WTC11 (cell line): ENCODE measurements at regions not wholly inside any gene's neighbourhood (a gene's known extent, or its start where the extent isn't known, plus 50 kb on each side); places are given as distances from the start of the nearest gene placed in this dataset.

Experiments
- ATAC-seq: fragments of 200-7000 bp; cut with Tn5 transposase; 2 replicates; pipeline ENCODE4 v1.10.0; 2021; ENCODE audit warnings: mild to moderate bottlenecking, moderate library complexity
- CTCF ChIA-PET: fragments of 300-600 bp; sonication (Branson Sonifier 250); formaldehyde crosslinking; loops from one replicate; lab custom pipeline; 2021; ENCODE audit warnings: antibody characterized with exemption; lab: Charles Lee
- POLR2A ChIA-PET: fragments of 350-600 bp; sonication (Branson Sonifier 250); formaldehyde crosslinking; loops from one replicate; lab custom pipeline; 2021; ENCODE audit warnings: antibody characterized with exemption; lab: Charles Lee
- DNase-seq: peaks from one replicate; pipeline ENCODE4 v3.0.0; 2021; ENCODE audit warnings: low spot score
- H3K27ac Mint-ChIP-seq: 2 replicates; pipeline ENCODE4 v1.8.0; 2021; ENCODE audit warnings: mixed read lengths
- H3K27me3 Mint-ChIP-seq: 2 replicates; pipeline ENCODE4 v1.8.0; 2021; ENCODE audit warnings: low read depth, mild to moderate bottlenecking, moderate library complexity, mixed read lengths
- H3K36me3 Mint-ChIP-seq: 2 replicates; pipeline ENCODE4 v1.8.0; 2021; ENCODE audit warnings: mixed read lengths
- H3K4me1 Mint-ChIP-seq: 2 replicates; pipeline ENCODE4 v1.8.0; 2022; ENCODE audit warnings: mixed read lengths
- H3K4me3 Mint-ChIP-seq: 2 replicates; pipeline ENCODE4 v1.8.0; 2021; ENCODE audit warnings: mild to moderate bottlenecking, moderate library complexity, mixed read lengths
- H3K9me3 Mint-ChIP-seq: 2 replicates; pipeline ENCODE4 v1.8.0; 2021; ENCODE audit warnings: mixed read lengths
- GABPB1 ChIP-seq: sonication (generic); formaldehyde crosslinking; IDR thresholded peaks from 2 replicates; pipeline ENCODE4 v1.8.1; 2023; ENCODE audit warnings: mild to moderate bottlenecking, missing genetic modification reagents
- GRHL2 ChIP-seq: fragments of 250-450 bp; sonication (Bioruptor Pico); IDR thresholded peaks from 2 replicates; pipeline ENCODE4 v1.8.0; 2022; ENCODE audit warnings: mild to moderate bottlenecking, moderate library complexity; ENCODE audit not compliant: insufficient replicate concordance, severe bottlenecking
- NFE2L1 ChIP-seq: sonication (generic); formaldehyde crosslinking; IDR thresholded peaks from 2 replicates; pipeline ENCODE4 v1.8.1; 2023; ENCODE audit warnings: missing genetic modification reagents
- RELA ChIP-seq: sonication (generic); formaldehyde crosslinking; IDR thresholded peaks from 2 replicates; pipeline ENCODE4 v1.8.1; 2022; ENCODE audit warnings: missing genetic modification reagents, mild to moderate bottlenecking, borderline replicate concordance
- TP53 ChIP-seq: sonication (generic); formaldehyde crosslinking; IDR thresholded peaks from 2 replicates; pipeline ENCODE4 v1.8.1; 2023; ENCODE audit warnings: mild to moderate bottlenecking, missing genetic modification reagents
- ZBTB21 ChIP-seq: sonication (generic); formaldehyde crosslinking; IDR thresholded peaks from 2 replicates; pipeline ENCODE4 v1.8.1; 2023; ENCODE audit warnings: mild to moderate bottlenecking, missing genetic modification reagents, borderline replicate concordance
- ZNF232 ChIP-seq: sonication (generic); formaldehyde crosslinking; IDR thresholded peaks from 2 replicates; pipeline ENCODE4 v1.8.0; 2022; ENCODE audit warnings: mild to moderate bottlenecking, missing genetic modification reagents
- ZNF396 ChIP-seq: fragments of 250-450 bp; sonication (Bioruptor Pico); IDR thresholded peaks from 2 replicates; pipeline ENCODE4 v1.8.0; 2021; ENCODE audit warnings: mild to moderate bottlenecking, moderate library complexity, borderline replicate concordance
- TF ChIP-seq, protein P1 (sequence below): fragments of 200-600 bp; IDR thresholded peaks from 2 replicates; pipeline ENCODE4 v1.8.0; 2022; ENCODE audit warnings: antibody characterized with exemption
- TF ChIP-seq, protein P2 (sequence below): sonication (generic); formaldehyde crosslinking; IDR thresholded peaks from 2 replicates; pipeline ENCODE4 v1.8.1; 2023; ENCODE audit warnings: mild to moderate bottlenecking, missing genetic modification reagents, moderate library complexity
- TF ChIP-seq, protein P3 (sequence below): fragments of 250-450 bp; sonication (Bioruptor Pico); IDR thresholded peaks from 2 replicates; pipeline ENCODE4 v1.8.0; 2021; ENCODE audit warnings: mild to moderate bottlenecking
- TF ChIP-seq, protein P4 (sequence below): sonication (generic); formaldehyde crosslinking; IDR thresholded peaks from 2 replicates; pipeline ENCODE4 v1.8.1; 2023; ENCODE audit warnings: mild to moderate bottlenecking, missing genetic modification reagents, moderate library complexity
- TF ChIP-seq, protein P5 (sequence below): sonication (generic); formaldehyde crosslinking; IDR thresholded peaks from 2 replicates; pipeline ENCODE4 v1.8.0; 2022; ENCODE audit warnings: mild to moderate bottlenecking, missing genetic modification reagents
- TF ChIP-seq, protein P6 (sequence below): sonication (generic); formaldehyde crosslinking; IDR thresholded peaks from 2 replicates; pipeline ENCODE4 v1.8.1; 2022; ENCODE audit warnings: mild to moderate bottlenecking, missing genetic modification reagents, moderate library complexity, borderline replicate concordance
- TF ChIP-seq, protein P7 (sequence below): sonication (generic); formaldehyde crosslinking; IDR thresholded peaks from 2 replicates; pipeline ENCODE4 v1.8.1; 2022; ENCODE audit warnings: mild to moderate bottlenecking, moderate library complexity, missing genetic modification reagents

DNA sequence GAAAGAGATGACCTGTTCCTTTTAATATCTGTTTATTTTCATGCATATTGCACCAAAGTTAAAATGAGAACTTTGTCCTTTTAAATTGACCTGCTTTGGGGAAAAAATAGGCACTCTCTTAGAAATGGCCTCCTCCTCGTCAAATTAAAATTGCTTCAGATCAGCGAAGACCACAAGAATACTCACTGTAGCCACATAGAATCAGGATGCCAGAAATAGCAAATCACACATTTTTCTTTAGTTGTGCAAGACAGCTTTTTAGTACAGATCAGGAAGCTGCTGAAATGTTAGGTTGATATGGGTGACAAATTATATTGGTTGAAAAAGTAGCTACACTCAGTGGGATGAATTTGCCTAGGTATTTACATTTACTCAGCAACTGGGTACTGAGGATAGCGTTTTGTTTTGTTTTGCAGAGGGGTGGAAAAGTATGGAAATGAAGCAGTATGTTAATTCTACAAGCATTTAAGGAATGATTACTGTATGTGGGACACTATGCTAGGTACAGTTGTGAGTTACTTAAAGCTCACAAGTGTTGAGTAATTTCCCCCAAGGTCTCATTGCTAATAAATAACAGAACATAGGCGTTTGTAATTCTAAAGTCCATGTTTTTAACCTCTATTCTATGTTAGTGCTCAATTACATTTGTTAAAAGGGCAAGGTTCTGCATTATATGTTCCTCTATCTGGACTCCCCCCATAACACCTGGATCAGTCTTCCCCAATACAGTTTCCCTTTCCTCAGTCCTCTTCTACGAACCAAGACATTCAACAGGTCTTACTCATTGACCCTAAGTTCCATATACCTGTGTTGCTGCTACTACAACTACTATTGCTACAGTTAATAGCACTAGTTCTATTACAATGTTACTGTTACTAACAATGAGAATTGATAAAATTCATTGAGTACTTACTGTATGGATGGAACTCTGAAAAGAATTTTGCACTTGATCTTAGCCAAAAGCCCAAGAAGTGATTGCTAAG is 99.4 kb upstream of the S1PR1 start (continued):
- TF ChIP-seq, protein P1, sequence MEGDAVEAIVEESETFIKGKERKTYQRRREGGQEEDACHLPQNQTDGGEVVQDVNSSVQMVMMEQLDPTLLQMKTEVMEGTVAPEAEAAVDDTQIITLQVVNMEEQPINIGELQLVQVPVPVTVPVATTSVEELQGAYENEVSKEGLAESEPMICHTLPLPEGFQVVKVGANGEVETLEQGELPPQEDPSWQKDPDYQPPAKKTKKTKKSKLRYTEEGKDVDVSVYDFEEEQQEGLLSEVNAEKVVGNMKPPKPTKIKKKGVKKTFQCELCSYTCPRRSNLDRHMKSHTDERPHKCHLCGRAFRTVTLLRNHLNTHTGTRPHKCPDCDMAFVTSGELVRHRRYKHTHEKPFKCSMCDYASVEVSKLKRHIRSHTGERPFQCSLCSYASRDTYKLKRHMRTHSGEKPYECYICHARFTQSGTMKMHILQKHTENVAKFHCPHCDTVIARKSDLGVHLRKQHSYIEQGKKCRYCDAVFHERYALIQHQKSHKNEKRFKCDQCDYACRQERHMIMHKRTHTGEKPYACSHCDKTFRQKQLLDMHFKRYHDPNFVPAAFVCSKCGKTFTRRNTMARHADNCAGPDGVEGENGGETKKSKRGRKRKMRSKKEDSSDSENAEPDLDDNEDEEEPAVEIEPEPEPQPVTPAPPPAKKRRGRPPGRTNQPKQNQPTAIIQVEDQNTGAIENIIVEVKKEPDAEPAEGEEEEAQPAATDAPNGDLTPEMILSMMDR, result no peak
- TF ChIP-seq, protein P2, sequence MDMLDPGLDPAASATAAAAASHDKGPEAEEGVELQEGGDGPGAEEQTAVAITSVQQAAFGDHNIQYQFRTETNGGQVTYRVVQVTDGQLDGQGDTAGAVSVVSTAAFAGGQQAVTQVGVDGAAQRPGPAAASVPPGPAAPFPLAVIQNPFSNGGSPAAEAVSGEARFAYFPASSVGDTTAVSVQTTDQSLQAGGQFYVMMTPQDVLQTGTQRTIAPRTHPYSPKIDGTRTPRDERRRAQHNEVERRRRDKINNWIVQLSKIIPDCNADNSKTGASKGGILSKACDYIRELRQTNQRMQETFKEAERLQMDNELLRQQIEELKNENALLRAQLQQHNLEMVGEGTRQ (CRISPR knock-in tag), result no peak
- TF ChIP-seq ZBTB21 (CRISPR knock-in tag), result no peak
- TF ChIP-seq, all 79 proteins: peak for 0

DNA sequence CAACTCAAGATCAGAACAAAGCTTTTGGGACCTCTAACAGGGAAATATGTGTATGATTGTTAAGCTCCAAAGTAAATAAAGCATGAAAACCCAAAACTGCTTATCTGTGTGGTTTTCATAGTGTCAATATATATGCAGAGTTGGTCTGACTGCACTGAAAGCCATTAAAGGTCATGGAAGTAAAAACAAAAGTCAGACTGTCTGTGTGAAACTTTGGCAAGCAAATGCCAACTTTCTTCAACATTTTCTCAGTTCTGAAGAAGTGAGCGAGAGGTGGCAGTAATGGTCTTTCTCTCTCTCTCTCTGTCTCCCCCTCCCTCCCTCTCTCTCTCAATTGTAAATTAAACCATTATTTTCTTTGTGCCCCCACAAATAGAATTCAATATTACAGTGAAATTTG is 100.1 kb upstream of the S1PR1 start:
- DNase-seq (no peak), ATAC-seq (peak; percentile 76)
- H3K36me3 Mint-ChIP-seq, result no peaks in the 10 kb centered on the region
- peak overlapping the region; percentile 51 for H3K4me3 Mint-ChIP-seq
- peaks cover 40% of the 10 kb centered on the region for H3K4me1 Mint-ChIP-seq
- CTCF ChIA-PET, result interaction anchor here (1.1 to 3.0 kb wide), 6 partner anchors 8 to 221 kb away, joined by 3 to 35 read pairs (median 8); partner anchors contain the start of gene S1PR1
- no peaks in the 10 kb centered on the region for H3K27me3 Mint-ChIP-seq
- no peaks in the 10 kb centered on the region for H3K9me3 Mint-ChIP-seq
- POLR2A ChIA-PET, result no interaction called here
- TF ChIP-seq, protein P3, sequence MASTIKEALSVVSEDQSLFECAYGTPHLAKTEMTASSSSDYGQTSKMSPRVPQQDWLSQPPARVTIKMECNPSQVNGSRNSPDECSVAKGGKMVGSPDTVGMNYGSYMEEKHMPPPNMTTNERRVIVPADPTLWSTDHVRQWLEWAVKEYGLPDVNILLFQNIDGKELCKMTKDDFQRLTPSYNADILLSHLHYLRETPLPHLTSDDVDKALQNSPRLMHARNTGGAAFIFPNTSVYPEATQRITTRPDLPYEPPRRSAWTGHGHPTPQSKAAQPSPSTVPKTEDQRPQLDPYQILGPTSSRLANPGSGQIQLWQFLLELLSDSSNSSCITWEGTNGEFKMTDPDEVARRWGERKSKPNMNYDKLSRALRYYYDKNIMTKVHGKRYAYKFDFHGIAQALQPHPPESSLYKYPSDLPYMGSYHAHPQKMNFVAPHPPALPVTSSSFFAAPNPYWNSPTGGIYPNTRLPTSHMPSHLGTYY, result no peak
- TF ChIP-seq ZNF396, result no peak
- TF ChIP-seq ZNF232, result no peak
- TF ChIP-seq RELA (CRISPR knock-in tag), result no peak
- TF ChIP-seq NFE2L1 (CRISPR knock-in tag), result no peak
- no peak for TF ChIP-seq GRHL2 (CRISPR knock-in tag)
- TF ChIP-seq, protein P4, sequence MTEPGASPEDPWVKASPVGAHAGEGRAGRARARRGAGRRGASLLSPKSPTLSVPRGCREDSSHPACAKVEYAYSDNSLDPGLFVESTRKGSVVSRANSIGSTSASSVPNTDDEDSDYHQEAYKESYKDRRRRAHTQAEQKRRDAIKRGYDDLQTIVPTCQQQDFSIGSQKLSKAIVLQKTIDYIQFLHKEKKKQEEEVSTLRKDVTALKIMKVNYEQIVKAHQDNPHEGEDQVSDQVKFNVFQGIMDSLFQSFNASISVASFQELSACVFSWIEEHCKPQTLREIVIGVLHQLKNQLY (CRISPR knock-in tag), result no peak
- TF ChIP-seq, protein P5, sequence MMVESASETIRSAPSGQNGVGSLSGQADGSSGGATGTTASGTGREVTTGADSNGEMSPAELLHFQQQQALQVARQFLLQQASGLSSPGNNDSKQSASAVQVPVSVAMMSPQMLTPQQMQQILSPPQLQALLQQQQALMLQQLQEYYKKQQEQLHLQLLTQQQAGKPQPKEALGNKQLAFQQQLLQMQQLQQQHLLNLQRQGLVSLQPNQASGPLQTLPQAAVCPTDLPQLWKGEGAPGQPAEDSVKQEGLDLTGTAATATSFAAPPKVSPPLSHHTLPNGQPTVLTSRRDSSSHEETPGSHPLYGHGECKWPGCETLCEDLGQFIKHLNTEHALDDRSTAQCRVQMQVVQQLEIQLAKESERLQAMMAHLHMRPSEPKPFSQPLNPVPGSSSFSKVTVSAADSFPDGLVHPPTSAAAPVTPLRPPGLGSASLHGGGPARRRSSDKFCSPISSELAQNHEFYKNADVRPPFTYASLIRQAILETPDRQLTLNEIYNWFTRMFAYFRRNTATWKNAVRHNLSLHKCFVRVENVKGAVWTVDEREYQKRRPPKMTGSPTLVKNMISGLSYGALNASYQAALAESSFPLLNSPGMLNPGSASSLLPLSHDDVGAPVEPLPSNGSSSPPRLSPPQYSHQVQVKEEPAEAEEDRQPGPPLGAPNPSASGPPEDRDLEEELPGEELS (CRISPR knock-in tag), result no peak
- TF ChIP-seq, protein P6, sequence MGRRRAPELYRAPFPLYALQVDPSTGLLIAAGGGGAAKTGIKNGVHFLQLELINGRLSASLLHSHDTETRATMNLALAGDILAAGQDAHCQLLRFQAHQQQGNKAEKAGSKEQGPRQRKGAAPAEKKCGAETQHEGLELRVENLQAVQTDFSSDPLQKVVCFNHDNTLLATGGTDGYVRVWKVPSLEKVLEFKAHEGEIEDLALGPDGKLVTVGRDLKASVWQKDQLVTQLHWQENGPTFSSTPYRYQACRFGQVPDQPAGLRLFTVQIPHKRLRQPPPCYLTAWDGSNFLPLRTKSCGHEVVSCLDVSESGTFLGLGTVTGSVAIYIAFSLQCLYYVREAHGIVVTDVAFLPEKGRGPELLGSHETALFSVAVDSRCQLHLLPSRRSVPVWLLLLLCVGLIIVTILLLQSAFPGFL (CRISPR knock-in tag), result no peak
- TF ChIP-seq, protein P7, sequence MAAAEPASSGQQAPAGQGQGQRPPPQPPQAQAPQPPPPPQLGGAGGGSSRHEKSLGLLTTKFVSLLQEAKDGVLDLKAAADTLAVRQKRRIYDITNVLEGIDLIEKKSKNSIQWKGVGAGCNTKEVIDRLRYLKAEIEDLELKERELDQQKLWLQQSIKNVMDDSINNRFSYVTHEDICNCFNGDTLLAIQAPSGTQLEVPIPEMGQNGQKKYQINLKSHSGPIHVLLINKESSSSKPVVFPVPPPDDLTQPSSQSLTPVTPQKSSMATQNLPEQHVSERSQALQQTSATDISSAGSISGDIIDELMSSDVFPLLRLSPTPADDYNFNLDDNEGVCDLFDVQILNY, result no peak
- no peak for TF ChIP-seq GABPB1 (CRISPR knock-in tag)
- TF ChIP-seq TP53 (CRISPR knock-in tag), result no peak
- TF ChIP-seq ZBTB21 (CRISPR knock-in tag), result no peak
- H3K27ac Mint-ChIP-seq, result peak overlapping the region; percentile 35; the same call in 1 of the 2 replicates
